Progenitor cell of endocrine pancreas (in vitro differentiated cells): ENCODE measurements at regions not wholly inside any gene's neighbourhood (a gene's known extent, or its start where the extent isn't known, plus 50 kb on each side); places are given as distances from the start of the nearest gene placed in this dataset.
"Not testable (repeated sequence)": the region's sequence is repeated elsewhere in the genome, so short reads cannot be mapped to it uniquely, and the experiment has no call there.

Experiments
- DNase-seq: peaks from one replicate; pipeline ENCODE4 v3.0.0; 2021; ENCODE audit warnings: low spot score; ENCODE audit not compliant: unreplicated experiment
- H3K27ac Mint-ChIP-seq: 2 replicates; pipeline ENCODE4 v1.8.0; 2021; ENCODE audit warnings: mild to moderate bottlenecking, moderate library complexity, mixed read lengths
- H3K27me3 Mint-ChIP-seq: 2 replicates; pipeline ENCODE4 v1.8.0; 2021; ENCODE audit warnings: mixed read lengths
- H3K36me3 Mint-ChIP-seq: 2 replicates; pipeline ENCODE4 v1.8.0; 2022; ENCODE audit warnings: mixed read lengths; ENCODE audit not compliant: insufficient read depth
- H3K4me1 Mint-ChIP-seq: 2 replicates; pipeline ENCODE4 v1.8.0; 2021; ENCODE audit warnings: low read depth, mixed read lengths
- H3K4me3 Mint-ChIP-seq: 2 replicates; pipeline ENCODE4 v1.8.0; 2021; ENCODE audit warnings: low read depth, mild to moderate bottlenecking, moderate library complexity, mixed read lengths
- H3K9me3 Mint-ChIP-seq: 2 replicates; pipeline ENCODE4 v1.8.0; 2021; ENCODE audit warnings: low read depth, mixed read lengths
- TF ChIP-seq, protein P1 (sequence below): fragments of 200-600 bp; sonication (generic); IDR thresholded peaks from one replicate; pipeline ENCODE4 v1.5.0; 2021; ENCODE audit warnings: antibody characterized with exemption, mild to moderate bottlenecking; ENCODE audit not compliant: unreplicated experiment

- Mint-ChIP-seq H3K27ac (no peak overlapping the region), H3K9me3 (peaks cover 25% of the 10 kb centered on the region), H3K4me1 (no peaks in the 10 kb centered on the region), H3K36me3 (no peaks in the 10 kb centered on the region), H3K4me3 (no peak overlapping the region), H3K27me3 (no peaks in the 10 kb centered on the region)
- no peak for DNase-seq
- TF ChIP-seq, protein P1, sequence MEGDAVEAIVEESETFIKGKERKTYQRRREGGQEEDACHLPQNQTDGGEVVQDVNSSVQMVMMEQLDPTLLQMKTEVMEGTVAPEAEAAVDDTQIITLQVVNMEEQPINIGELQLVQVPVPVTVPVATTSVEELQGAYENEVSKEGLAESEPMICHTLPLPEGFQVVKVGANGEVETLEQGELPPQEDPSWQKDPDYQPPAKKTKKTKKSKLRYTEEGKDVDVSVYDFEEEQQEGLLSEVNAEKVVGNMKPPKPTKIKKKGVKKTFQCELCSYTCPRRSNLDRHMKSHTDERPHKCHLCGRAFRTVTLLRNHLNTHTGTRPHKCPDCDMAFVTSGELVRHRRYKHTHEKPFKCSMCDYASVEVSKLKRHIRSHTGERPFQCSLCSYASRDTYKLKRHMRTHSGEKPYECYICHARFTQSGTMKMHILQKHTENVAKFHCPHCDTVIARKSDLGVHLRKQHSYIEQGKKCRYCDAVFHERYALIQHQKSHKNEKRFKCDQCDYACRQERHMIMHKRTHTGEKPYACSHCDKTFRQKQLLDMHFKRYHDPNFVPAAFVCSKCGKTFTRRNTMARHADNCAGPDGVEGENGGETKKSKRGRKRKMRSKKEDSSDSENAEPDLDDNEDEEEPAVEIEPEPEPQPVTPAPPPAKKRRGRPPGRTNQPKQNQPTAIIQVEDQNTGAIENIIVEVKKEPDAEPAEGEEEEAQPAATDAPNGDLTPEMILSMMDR = no peak
These were observed 87.5 kb downstream of the CHCHD4 start for GRCh38 chr3:14037211-14037610.

DNA sequence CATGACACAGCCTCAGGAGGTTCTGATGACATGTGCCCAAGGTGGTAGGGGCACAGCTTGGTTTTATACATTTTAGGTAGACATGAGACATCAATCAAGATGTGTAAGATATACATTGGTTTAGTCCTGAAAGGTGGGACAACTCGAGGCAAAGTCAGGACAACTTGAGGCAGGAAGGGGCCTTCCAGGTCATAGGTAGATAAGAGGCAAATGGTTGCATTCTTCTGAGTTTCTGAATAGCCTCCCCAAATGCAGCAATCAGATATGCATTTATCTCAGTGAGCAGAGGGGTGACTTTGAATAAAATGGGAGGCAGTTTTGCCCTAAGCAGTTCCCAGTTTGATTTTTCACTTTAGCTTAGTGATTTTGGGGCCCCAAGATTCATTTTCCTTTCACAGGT lies 91.6 kb downstream of the CHCHD4 start:
- no peaks in the 10 kb centered on the region for H3K27me3 Mint-ChIP-seq
- H3K4me3 Mint-ChIP-seq = no peak overlapping the region
- no peaks in the 10 kb centered on the region for H3K4me1 Mint-ChIP-seq
- H3K9me3 Mint-ChIP-seq = peaks cover 20% of the 10 kb centered on the region
- H3K36me3 Mint-ChIP-seq = no peaks in the 10 kb centered on the region
- H3K27ac Mint-ChIP-seq = no peak overlapping the region
- DNase-seq = no peak
- TF ChIP-seq, protein P1 = no peak

GRCh38 chr3:14031271-14031670 lies 93.4 kb downstream of the CHCHD4 start:
- TF ChIP-seq, protein P1 = no peak
- H3K27ac Mint-ChIP-seq = no peak overlapping the region
- no peaks in the 10 kb centered on the region for H3K4me1 Mint-ChIP-seq
- no peaks in the 10 kb centered on the region for H3K27me3 Mint-ChIP-seq
- H3K4me3 Mint-ChIP-seq = no peak overlapping the region
- peaks cover 16% of the 10 kb centered on the region for H3K9me3 Mint-ChIP-seq
- no peaks in the 10 kb centered on the region for H3K36me3 Mint-ChIP-seq
- no peak for DNase-seq

- H3K27me3 Mint-ChIP-seq, DNase-seq, H3K36me3 Mint-ChIP-seq, H3K27ac Mint-ChIP-seq, H3K4me3 Mint-ChIP-seq, H3K4me1 Mint-ChIP-seq: not testable (repeated sequence)
- peaks cover 14% of the 10 kb centered on the region for H3K9me3 Mint-ChIP-seq
These were observed 95.2 kb downstream of the CHCHD4 start for GRCh38 chr3:14029390-14029995.

DNA sequence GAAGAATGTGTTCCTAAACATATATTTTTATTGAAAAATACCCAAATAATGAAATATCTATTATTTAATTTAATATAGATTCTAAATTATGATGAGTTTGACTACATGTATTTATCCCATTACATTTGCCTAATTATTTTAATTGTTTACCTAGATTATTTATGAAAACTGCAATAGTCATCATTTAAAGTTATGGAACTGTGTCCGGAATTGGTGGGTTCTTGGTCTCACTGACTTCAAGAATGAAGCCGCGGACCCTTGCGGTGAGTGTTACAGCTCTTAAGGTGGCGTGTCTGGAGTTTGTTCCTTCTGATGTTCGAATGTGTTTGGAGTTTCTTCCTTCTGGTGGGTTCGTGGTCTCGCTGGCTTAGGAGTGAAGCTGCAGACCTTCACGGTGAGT lies 96.5 kb downstream of the CHCHD4 start:
- Mint-ChIP-seq H3K9me3 (peaks cover 25% of the 10 kb centered on the region), H3K27ac (peak overlapping the region; percentile 59)
- not testable (repeated sequence) for H3K4me1 Mint-ChIP-seq, H3K4me3 Mint-ChIP-seq, H3K36me3 Mint-ChIP-seq, H3K27me3 Mint-ChIP-seq, DNase-seq

DNA sequence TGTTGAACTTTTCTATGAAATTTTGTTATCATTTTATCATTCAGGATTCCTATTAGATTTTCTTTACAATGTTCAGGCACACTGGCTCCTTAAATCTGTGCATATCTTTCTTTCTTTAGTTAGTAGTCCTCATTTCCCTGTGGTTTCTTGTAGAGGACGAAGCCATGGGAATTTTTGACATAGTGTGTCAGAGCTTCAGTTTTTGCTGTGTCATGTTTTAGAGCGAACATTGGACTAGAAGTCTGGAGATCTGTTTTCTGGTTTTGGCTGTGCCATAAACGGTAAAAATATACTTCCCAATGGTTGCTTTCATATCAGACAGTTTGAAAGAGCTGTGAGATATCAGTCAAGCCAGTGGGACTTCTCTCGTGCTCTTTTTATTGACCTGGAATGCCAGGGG lies 105.2 kb downstream of the CHCHD4 start:
- TF ChIP-seq, protein P1 = no peak
- H3K4me3 Mint-ChIP-seq = no peak overlapping the region
- H3K27me3 Mint-ChIP-seq = no peaks in the 10 kb centered on the region
- peaks cover 36% of the 10 kb centered on the region for H3K9me3 Mint-ChIP-seq
- no peak overlapping the region for H3K27ac Mint-ChIP-seq
- H3K36me3 Mint-ChIP-seq = no peaks in the 10 kb centered on the region
- no peak for DNase-seq
- H3K4me1 Mint-ChIP-seq = no peaks in the 10 kb centered on the region
